Brain pericyte (primary cell): ENCODE measurements at regions not wholly inside any gene's neighbourhood (a gene's known extent, or its start where the extent isn't known, plus 50 kb on each side); places are given as distances from the start of the nearest gene placed in this dataset.

ENCODE experiments used
- DNase-seq: peaks from one replicate; pipeline ENCODE4 v3.0.0-alpha.2; 2012; ENCODE audit warnings: low read depth, low spot score

GRCh38 chr9:107118863-107119624, 164.0 kb upstream of the RAD23B start:
- no peak for DNase-seq

DNA sequence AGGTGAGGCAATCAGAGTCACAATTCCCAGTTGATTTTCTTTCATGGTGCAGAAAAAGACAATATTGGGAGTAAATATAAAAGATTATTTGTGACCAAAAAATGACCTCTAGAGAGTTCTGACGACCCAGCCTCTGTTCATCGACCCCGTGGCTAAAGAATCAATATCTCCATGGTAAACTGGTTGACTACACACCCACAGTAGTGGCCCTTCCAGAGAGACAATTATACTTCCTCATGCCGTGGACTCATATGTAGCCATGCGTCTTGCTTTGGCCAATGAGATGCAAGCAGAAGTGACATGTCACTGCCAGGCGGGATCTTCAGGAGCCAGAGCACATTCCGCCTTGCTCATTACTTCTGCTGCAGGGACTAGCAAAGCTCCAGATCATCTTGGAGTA, 163.3 kb upstream of the RAD23B start:
- DNase-seq, result no peak

- no peak for DNase-seq
Measured at GRCh38 chr9:107123389-107123788, 159.7 kb upstream of the RAD23B start.

GRCh38 chr9:107127608-107128007, 155.5 kb upstream of the RAD23B start:
- no peak for DNase-seq

GRCh38 chr9:107131108-107131799, 151.8 kb upstream of the RAD23B start:
- DNase-seq, result no peak

GRCh38 chr9:107136296-107136695, 146.8 kb upstream of the RAD23B start:
- DNase-seq, result no peak

DNA sequence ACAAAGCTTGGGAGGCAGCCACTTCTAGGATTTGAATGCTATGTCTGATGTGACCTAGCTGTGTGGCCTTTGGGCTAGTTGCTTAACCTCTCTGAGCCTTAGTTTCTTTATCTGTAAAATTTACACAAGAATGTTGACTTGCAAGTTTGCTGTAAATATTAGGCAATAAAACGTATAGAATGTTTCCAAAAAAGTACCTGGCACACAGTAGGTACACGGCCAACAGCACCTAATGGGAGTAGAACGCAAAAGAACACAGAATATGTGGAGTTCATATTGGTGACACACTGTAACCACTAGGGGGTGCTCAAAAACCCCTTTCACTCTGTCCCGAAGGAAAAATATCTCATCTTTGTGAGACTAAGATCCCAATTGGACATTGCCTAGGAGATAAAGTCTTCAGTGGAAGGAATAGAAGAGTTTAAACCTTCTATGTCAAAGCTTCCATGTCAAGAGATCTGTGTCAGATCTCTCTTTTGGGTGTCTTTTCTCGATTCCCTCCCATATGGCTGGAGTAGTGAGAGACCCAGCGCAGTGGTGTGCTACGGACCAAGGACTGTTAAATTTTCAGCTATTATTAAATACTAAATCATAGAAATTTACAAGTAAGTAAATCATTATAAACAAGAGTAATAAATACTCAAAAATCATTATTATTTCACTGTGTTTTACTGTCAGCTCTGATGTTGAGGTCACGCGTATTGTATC, 145.4 kb upstream of the RAD23B start:
- DNase-seq, result no peak

DNA sequence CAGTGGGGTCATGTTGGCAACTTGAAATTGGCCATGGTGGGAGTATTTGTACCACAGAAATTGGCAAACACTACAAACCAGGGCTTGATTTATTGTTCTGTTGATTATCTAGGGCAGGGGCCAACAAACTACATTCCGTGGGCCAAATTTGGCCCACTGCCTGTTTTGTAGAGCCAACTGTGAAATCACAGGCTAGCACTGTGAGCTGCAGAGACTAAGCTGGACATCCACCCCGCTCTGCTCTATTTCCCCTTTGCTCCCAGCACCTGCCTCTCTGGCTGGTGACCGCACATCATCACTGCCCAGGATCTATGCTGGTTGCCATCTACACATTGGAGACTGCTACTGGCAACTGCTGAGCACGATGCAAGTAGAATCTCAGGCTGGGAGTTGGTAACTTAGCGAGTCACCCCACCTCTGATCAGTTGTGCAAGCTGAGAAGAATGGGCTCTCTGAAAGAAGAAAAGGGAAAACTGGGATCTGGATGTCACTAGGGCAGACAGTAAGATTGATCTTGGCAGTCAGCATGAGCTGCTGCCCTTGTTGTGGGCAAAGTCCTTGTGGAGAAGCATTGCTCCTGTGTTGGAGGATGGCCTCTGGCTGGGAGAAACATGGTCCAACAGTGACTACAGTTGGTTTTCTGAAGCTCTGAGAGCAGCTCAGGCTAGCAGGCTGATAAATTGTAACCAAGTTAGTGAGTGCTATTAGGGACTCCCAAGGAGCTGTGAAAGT, 144.7 kb upstream of the RAD23B start:
- DNase-seq, result no peak

GRCh38 chr9:107141967-107142366, 141.1 kb upstream of the RAD23B start:
- DNase-seq, result no peak

DNA sequence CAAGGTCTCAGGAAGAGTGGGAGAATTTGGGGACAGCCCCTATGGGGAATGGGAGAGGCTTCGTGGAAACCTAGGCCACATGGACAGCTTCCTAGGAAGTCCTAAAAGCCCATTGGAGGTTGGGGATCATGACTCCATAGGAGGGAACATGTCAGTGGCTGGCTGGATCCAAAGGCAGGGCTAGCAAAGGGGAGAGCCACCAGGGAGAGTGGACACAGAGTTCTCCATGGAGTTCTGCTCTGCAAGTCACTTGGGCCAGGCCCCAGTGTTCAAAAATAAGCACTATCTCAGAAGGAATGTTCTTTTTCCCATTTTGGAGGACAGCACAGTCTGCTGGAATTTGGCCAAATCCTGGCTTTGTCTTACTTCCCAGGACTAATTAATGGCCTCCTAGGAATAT, 140.6 kb upstream of the RAD23B start:
- no peak for DNase-seq

DNA sequence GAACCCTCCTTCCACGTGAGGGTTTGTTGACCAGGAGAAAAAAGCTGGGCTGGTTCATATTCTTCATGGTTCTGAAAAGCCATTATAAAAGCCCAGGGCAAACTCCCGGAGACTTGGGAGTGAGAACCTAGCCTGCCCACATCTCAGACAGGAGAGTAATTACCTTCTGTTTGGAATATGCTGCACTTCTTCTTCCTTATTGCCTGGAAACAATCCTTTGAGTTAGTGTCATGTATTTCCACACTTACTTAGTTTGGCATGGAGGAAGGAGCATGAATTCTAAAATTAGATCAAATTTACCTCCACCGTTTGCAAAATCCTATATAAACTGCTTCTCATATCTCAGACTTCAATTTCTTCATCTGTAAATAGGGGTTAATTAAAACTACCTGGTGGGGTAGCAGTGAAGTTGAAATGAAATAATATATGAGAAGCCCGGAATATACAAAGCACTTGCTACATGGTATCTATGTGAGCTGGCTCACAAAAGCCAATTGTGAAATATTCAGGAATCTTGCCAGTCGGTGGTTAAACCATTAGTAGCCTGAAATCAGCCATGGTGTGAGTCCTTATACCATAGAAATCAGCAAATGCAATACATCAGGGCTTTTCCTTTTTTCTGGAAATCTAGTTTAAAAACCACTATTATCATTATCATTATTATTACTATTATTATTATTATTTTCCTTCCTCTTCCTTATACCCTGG, 140.0 kb upstream of the RAD23B start:
- no peak for DNase-seq

- DNase-seq, result no peak
Measured at GRCh38 chr9:107144475-107144874, 138.6 kb upstream of the RAD23B start.

GRCh38 chr9:107147134-107147533, 135.9 kb upstream of the RAD23B start:
- DNase-seq, result no peak

- DNase-seq, result no peak
Measured at GRCh38 chr9:107148216-107148615, 134.9 kb upstream of the RAD23B start.

DNA sequence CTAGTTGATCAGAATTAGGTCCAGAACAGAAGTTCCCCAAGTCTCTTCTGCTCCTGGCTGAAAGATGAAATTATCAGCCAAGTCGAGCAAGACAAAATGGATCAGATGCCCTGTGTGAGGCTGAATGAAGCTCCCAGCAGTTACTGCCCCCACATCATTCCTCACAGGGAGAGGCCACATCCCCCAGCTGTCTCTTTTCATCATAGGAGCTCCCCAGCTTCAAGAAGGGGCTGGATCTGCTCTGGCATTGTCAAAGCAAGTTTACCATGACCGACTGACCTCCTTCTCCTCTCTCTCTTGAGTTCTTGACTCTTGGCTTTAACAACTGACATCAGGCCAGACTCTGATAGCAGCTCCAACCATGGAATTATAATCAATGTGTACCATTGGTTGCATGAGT, 133.3 kb upstream of the RAD23B start:
- DNase-seq, result no peak

DNA sequence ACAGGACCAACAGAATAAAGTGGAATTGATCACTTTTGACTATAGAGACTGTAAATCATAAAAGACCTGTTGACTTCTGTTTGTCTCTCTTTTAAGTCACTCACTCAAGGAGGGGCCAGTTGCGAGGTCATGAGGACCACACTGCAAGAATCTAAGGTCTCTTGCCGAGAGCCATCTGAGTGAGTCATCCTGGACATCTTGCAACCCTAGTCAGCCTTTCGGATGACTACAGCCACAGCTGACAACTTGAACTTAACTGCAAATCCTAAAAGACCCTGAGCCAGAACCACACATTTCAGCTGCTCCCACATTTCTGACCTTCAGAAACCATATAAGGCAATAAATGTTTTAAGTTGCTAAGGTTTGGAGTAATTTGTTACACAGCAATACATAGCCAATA, 129.7 kb upstream of the RAD23B start:
- DNase-seq, result no peak

DNA sequence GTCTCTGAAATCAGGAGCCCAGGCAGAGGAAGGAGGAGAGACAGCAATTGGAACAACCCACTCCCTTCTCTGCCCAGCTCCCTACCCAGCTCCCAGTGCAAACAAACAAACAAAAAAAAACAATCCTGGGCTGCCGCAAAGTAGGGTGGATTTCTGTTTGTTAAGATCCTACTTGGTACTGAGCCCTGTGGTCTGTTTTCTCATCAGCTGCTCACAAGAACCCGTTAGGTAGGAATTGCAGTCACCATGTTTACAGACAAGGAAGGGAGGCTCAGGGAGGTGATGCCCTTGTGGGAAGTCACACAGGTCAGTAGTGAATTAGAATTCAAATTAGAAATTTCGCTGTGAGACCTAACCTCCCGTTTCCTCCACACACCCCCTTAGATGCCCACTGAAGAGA, 128.8 kb upstream of the RAD23B start:
- no peak for DNase-seq

DNA sequence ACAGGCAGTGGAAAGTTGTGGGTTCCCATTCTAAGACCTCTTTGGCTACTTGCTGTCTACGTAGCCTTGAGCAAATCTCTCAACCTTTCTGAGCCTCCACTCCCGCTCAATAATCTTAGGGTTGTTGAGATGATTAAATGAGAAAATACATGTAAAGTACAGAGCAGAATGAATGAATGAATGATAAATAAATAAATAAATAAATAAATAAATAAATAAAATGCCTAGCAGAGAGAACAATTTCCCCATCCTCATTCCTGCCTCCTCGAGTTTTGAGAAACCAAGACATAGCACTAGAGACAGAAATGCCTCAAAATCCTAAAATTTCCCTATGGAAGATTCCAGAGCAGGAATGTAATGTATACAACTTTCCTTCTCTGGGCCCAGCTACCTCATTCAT, 128.3 kb upstream of the RAD23B start:
- no peak for DNase-seq

GRCh38 chr9:107155244-107155817, 127.7 kb upstream of the RAD23B start:
- no peak for DNase-seq

- DNase-seq, result no peak
Measured at GRCh38 chr9:107158321-107158720, 124.8 kb upstream of the RAD23B start.

DNA sequence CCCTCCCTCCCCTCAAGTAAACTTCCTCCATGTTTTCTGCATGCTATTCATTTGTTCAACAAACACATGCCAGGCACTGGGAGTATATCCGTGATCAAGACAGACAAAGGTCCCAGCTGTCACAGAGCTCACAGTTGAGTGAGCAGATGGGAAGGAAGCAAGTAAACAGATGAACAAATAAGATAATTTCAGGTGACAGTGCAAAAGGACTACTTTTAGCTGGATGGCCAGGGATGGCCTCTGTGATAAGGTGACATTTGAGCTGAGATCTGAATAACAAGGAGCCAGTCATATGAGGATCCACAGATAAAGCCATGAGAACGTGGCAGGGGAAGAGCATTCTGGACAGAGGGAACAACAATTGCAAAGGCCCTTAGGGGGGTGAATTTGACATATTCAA, 121.7 kb upstream of the RAD23B start:
- no peak for DNase-seq
